GM12891 (cell line): ENCODE measurements at regions not wholly inside any gene's neighbourhood (a gene's known extent, or its start where the extent isn't known, plus 50 kb on each side); places are given as distances from the start of the nearest gene placed in this dataset.

Experiments
- POLR2A ChIP-seq: IDR thresholded peaks from 2 replicates; pipeline ENCODE4 v1.6.1; 2011; ENCODE audit warnings: low read depth, low read length, control low read depth
- POLR2AphosphoS5 ChIP-seq: IDR thresholded peaks from 2 replicates; pipeline ENCODE4 v1.6.1; 2011; ENCODE audit warnings: low read depth, low read length, control low read depth
- TAF1 ChIP-seq: IDR thresholded peaks from 2 replicates; pipeline ENCODE4 v1.6.1; 2011; ENCODE audit warnings: low read depth, low read length, control low read depth

DNA sequence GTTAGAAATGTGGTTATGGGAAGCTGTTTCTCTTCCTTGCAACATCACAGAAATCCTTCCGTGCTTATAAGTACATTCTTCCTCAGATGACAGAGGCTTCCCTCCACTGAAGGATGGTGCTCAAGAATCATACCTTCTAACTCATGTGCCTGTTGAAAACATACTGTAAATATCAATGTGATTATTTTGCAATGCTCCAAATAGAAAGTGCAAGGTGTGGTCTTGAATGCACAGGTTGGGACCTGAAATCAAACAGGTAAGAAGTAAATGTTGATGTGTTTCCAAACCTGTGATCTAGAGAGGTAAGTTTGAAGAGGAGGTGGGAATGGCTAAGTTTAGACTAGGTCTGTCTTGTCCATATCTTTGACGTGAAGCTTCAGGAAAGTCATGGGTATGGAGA lies 87.7 kb downstream of the ZNF518B start:
- no peak for TF ChIP-seq POLR2A
- TF ChIP-seq TAF1: no peak
- TF ChIP-seq POLR2AphosphoS5: no peak
